H1 (cell line): ENCODE measurements at regions not wholly inside any gene's neighbourhood (a gene's known extent, or its start where the extent isn't known, plus 50 kb on each side); places are given as distances from the start of the nearest gene placed in this dataset.

Experiments used
- CTCF ChIA-PET: fragments of 300-600 bp; sonication (Branson Sonifier 250); formaldehyde crosslinking; loops from one replicate; lab custom pipeline; 2021; ENCODE audit not compliant: partially characterized antibody; lab: Charles Lee
- POLR2A ChIA-PET: fragments of 300-600 bp; sonication (Branson Sonifier 250); formaldehyde crosslinking; loops from one replicate; lab custom pipeline; 2021; ENCODE audit warnings: inconsistent platforms; ENCODE audit not compliant: partially characterized antibody; lab: Charles Lee
- DNase-seq, 2 experiments: peaks; one replicate each; pipeline versions ENCODE4 v3.0.0 to v3.0.0-alpha.2; 2010 to 2022; ENCODE audit warnings: low spot score in 2 of 2, low read depth in 1 of 2, mixed read lengths in 1 of 2
- FAIRE-seq: peaks from 2 replicates; lab custom pipeline; 2011; peaks lifted over from hg19 to GRCh38; lab: Jason Lieb, UNC
- H2AFZ ChIP-seq: 2 replicates; pipeline ENCODE4 v1.8.1; 2012; ENCODE audit warnings: low read length, inconsistent platforms
- H2AK5ac ChIP-seq: 2 replicates; pipeline ENCODE4 v1.6.1; 2013; ENCODE audit warnings: low read depth, low read length
- H2BK120ac ChIP-seq: replicated peaks from 2 replicates; pipeline ENCODE3; 2013; ENCODE audit warnings: low read depth, low read length, inconsistent platforms
- H2BK12ac ChIP-seq: 2 replicates; pipeline ENCODE4 v1.6.1; 2013; ENCODE audit warnings: low read depth, low read length
- H2BK15ac ChIP-seq: 2 replicates; pipeline ENCODE4 v1.6.1; 2013; ENCODE audit warnings: low read length
- H2BK20ac ChIP-seq: 2 replicates; pipeline ENCODE4 v1.6.1; 2013; ENCODE audit warnings: low read length
- H2BK5ac ChIP-seq: 2 replicates; pipeline ENCODE4 v1.6.1; 2013; ENCODE audit warnings: low read depth, low read length
- H3K14ac ChIP-seq: 2 replicates; pipeline ENCODE4 v1.6.1; 2013; ENCODE audit warnings: inconsistent platforms; ENCODE audit not compliant: insufficient read length
- H3K18ac ChIP-seq: 2 replicates; pipeline ENCODE4 v1.6.1; 2013; ENCODE audit warnings: low read length; ENCODE audit errors: extremely low read depth
- H3K23ac ChIP-seq: 2 replicates; pipeline ENCODE4 v1.6.1; 2013; ENCODE audit warnings: inconsistent platforms; ENCODE audit not compliant: insufficient read length
- H3K23me2 ChIP-seq: 2 replicates; pipeline ENCODE4 v1.6.1; 2013; ENCODE audit warnings: low read depth, low read length
- H3K27ac ChIP-seq: 2 replicates; pipeline ENCODE4 v1.6.1; 2011; ENCODE audit warnings: low read depth, low read length, inconsistent platforms
- H3K27me3 ChIP-seq, 4 experiments: replicated peaks in 1 of 4; 1 replicate in 1 of 4; 2 replicates in 3 of 4; pipeline versions ENCODE4 v1.6.1 to v1.8.1; 2011 to 2013; ENCODE audit warnings: low read length in 3 of 4, mild to moderate bottlenecking in 3 of 4, inconsistent platforms in 2 of 4, mixed read lengths in 2 of 4, moderate library complexity in 1 of 4; ENCODE audit not compliant: control insufficient read depth in 3 of 4, insufficient read depth in 3 of 4; ENCODE audit errors: extremely low read depth in 1 of 4
- H3K36me3 ChIP-seq, 4 experiments: 2 replicates each; pipeline versions ENCODE4 v1.6.1 to v1.8.1; 2011 to 2013; ENCODE audit warnings: mild to moderate bottlenecking in 4 of 4, low read length in 3 of 4, moderate library complexity in 2 of 4, control low read depth in 1 of 4, inconsistent platforms in 1 of 4; ENCODE audit not compliant: insufficient read depth in 4 of 4, control insufficient read depth in 2 of 4
- H3K4ac ChIP-seq: replicated peaks from 2 replicates; pipeline ENCODE3; 2013; ENCODE audit warnings: low read length, low read depth, mixed read lengths, inconsistent platforms; ENCODE audit not compliant: insufficient read length
- H3K4me1 ChIP-seq, 4 experiments: replicated peaks in 1 of 4; 1 replicate in 1 of 4; 2 replicates in 3 of 4; pipeline versions ENCODE4 v1.6.1 to v1.8.1; 2011 to 2013; ENCODE audit warnings: low read length in 3 of 4, inconsistent platforms in 2 of 4, mixed read lengths in 1 of 4; ENCODE audit not compliant: insufficient read depth in 4 of 4, control insufficient read depth in 3 of 4
- H3K4me2 ChIP-seq, 2 experiments: 2 replicates each; pipeline versions ENCODE4 v1.6.1 to v1.8.1; 2011 to 2013; ENCODE audit warnings: low read depth in 2 of 2, low read length in 2 of 2, control low read depth in 1 of 2, inconsistent platforms in 1 of 2, mild to moderate bottlenecking in 1 of 2; ENCODE audit not compliant: insufficient read depth in 1 of 2
- H3K4me3 ChIP-seq, 4 experiments: fragments of 200-600, 300-600 bp in 1 of 4; sonication (generic), shearing (Covaris generic), sonication (Bioruptor Twin) in 1 of 4; 2 replicates each; pipeline versions ENCODE4 v1.5.1 to v1.8.1; 2011 to 2016; ENCODE audit warnings: low read length in 4 of 4, low read depth in 3 of 4, control low read depth in 2 of 4, inconsistent platforms in 2 of 4, mild to moderate bottlenecking in 2 of 4, mixed read lengths in 1 of 4, moderate library complexity in 1 of 4; ENCODE audit not compliant: insufficient read depth in 2 of 4; ENCODE audit errors: extremely low read depth in 1 of 4
- H3K56ac ChIP-seq: replicated peaks from 2 replicates; pipeline ENCODE3; 2013; ENCODE audit warnings: low read depth, mild to moderate bottlenecking, mixed read lengths, low read length, inconsistent platforms; ENCODE audit not compliant: insufficient read length
- H3K79me1 ChIP-seq: 2 replicates; pipeline ENCODE4 v1.6.1; 2013; ENCODE audit warnings: low read depth, low read length, control low read depth
- H3K79me2 ChIP-seq, 2 experiments: 2 replicates each; pipeline versions ENCODE4 v1.6.1 to v1.8.1; 2012 to 2013; ENCODE audit warnings: low read length in 2 of 2, mild to moderate bottlenecking in 2 of 2, inconsistent platforms in 1 of 2; ENCODE audit not compliant: insufficient read depth in 2 of 2, control insufficient read depth in 1 of 2
- H3K9ac ChIP-seq, 4 experiments: replicated peaks in 1 of 4; 1 replicate in 1 of 4; 2 replicates in 3 of 4; pipeline versions ENCODE4 v1.6.1 to v1.8.1; 2011 to 2013; ENCODE audit warnings: low read depth in 3 of 4, low read length in 3 of 4, control low read depth in 2 of 4, mild to moderate bottlenecking in 2 of 4, moderate library complexity in 2 of 4, inconsistent platforms in 1 of 4; ENCODE audit errors: extremely low read depth in 1 of 4
- H3K9me3 ChIP-seq, 2 experiments: 2 replicates each; pipeline versions ENCODE4 v1.6.1 to v1.8.1; 2012 to 2013; ENCODE audit warnings: mild to moderate bottlenecking in 2 of 2, moderate library complexity in 2 of 2, control low read depth in 1 of 2, inconsistent platforms in 1 of 2, low read depth in 1 of 2, low read length in 1 of 2, mixed read lengths in 1 of 2; ENCODE audit not compliant: insufficient read depth in 2 of 2
- H4K20me1 ChIP-seq, 2 experiments: replicated peaks in 1 of 2; 2 replicates each; pipeline versions ENCODE3 to v1.8.1; 2011 to 2013; ENCODE audit warnings: inconsistent platforms in 2 of 2, low read length in 2 of 2, mild to moderate bottlenecking in 1 of 2; ENCODE audit not compliant: insufficient read depth in 2 of 2, control insufficient read depth in 1 of 2
- H4K5ac ChIP-seq: 2 replicates; pipeline ENCODE4 v1.6.1; 2013; ENCODE audit warnings: low read length, low read depth, mixed read lengths, inconsistent platforms; ENCODE audit not compliant: insufficient read length
- H4K8ac ChIP-seq: 2 replicates; pipeline ENCODE4 v1.8.0; 2013; ENCODE audit warnings: mild to moderate bottlenecking, moderate library complexity, low read length, inconsistent platforms; ENCODE audit not compliant: insufficient read depth; ENCODE audit errors: extremely low read depth
- H4K91ac ChIP-seq: replicated peaks from 2 replicates; pipeline ENCODE3; 2013; ENCODE audit warnings: low read length, mixed read lengths, inconsistent platforms; ENCODE audit not compliant: insufficient read length
- ATF2 ChIP-seq: IDR thresholded peaks from 2 replicates; pipeline ENCODE4 v1.6.1; 2012; ENCODE audit warnings: low read length, inconsistent platforms
- BACH1 ChIP-seq: IDR thresholded peaks from 2 replicates; pipeline ENCODE4 v1.6.1; 2012; ENCODE audit warnings: low read length, improper control_type of control experiment
- BRCA1 ChIP-seq: IDR thresholded peaks from 2 replicates; pipeline ENCODE4 v1.6.1; 2012; ENCODE audit warnings: low read depth, low read length, improper control_type of control experiment
- HDAC2 ChIP-seq, 2 experiments: fragments of 300-600 bp in 1 of 2; sonication (generic) in 1 of 2; IDR thresholded peaks; 2 replicates each; pipeline ENCODE4 v1.6.1; 2011 to 2012; ENCODE audit warnings: low read depth in 2 of 2, low read length in 2 of 2, mild to moderate bottlenecking in 2 of 2, moderate library complexity in 2 of 2, borderline replicate concordance in 1 of 2, inconsistent platforms in 1 of 2
- POLR2AphosphoS5 ChIP-seq: IDR thresholded peaks from 2 replicates; pipeline ENCODE4 v1.6.1; 2011; ENCODE audit warnings: low read depth, low read length
- RAD21 ChIP-seq, 2 experiments: IDR thresholded peaks in 1 of 2; conservative IDR thresholded peaks in 1 of 2; 2 replicates each; pipeline ENCODE4 v1.6.1; 2011; ENCODE audit warnings: low read depth in 2 of 2, low read length in 2 of 2, improper control_type of control experiment in 1 of 2, inconsistent platforms in 1 of 2, mild to moderate bottlenecking in 1 of 2, moderate library complexity in 1 of 2
- RBBP5 ChIP-seq: IDR thresholded peaks from 2 replicates; pipeline ENCODE4 v1.7.1; 2012; ENCODE audit warnings: low read depth, mild to moderate bottlenecking, inconsistent platforms, low read length, moderate library complexity, borderline replicate concordance
- SAP30 ChIP-seq: fragments of 300-600 bp; sonication (generic); IDR thresholded peaks from 2 replicates; pipeline ENCODE4 v1.7.1; 2012; ENCODE audit warnings: low read length, moderate library complexity, mild to moderate bottlenecking, inconsistent platforms; ENCODE audit not compliant: insufficient read depth, insufficient replicate concordance
- SP1 ChIP-seq: IDR thresholded peaks from 2 replicates; pipeline ENCODE4 v1.6.1; 2011; ENCODE audit warnings: low read depth, low read length
- SP2 ChIP-seq: IDR thresholded peaks from 2 replicates; pipeline ENCODE4 v1.6.1; 2012; ENCODE audit warnings: mild to moderate bottlenecking, low read length, inconsistent platforms
- TAF7 ChIP-seq: optimal IDR thresholded peaks from 2 replicates; pipeline ENCODE3; 2011; ENCODE audit warnings: low read depth, mild to moderate bottlenecking, inconsistent platforms, low read length, moderate library complexity, borderline replicate concordance
- TCF12 ChIP-seq: IDR thresholded peaks from 2 replicates; pipeline ENCODE4 v1.6.1; 2011; ENCODE audit warnings: low read depth, mild to moderate bottlenecking, low read length
- USF2 ChIP-seq: IDR thresholded peaks from 2 replicates; pipeline ENCODE4 v1.6.1; 2011; ENCODE audit warnings: low read length, improper control_type of control experiment

- no peaks in the 10 kb centered on the region for H3K36me3 ChIP-seq
- no peaks in the 10 kb centered on the region for H3K27me3 ChIP-seq
- no peaks in the 10 kb centered on the region for H3K79me1 ChIP-seq
- no peak overlapping the region for H3K14ac ChIP-seq
- no peaks in the 10 kb centered on the region for H3K4me1 ChIP-seq
- no peak overlapping the region for H3K4me2 ChIP-seq
- no peak overlapping the region for H3K18ac ChIP-seq
- H2BK5ac ChIP-seq, result no peak overlapping the region
- no peaks in the 10 kb centered on the region for H3K23me2 ChIP-seq
- H3K4me3 ChIP-seq, result no peak overlapping the region
- H2BK120ac ChIP-seq, result no peak overlapping the region
- no peak for FAIRE-seq
- no peak overlapping the region for H2AFZ ChIP-seq
- no peak overlapping the region for H2BK15ac ChIP-seq
- H4K5ac ChIP-seq, result no peak overlapping the region
- no peaks in the 10 kb centered on the region for H3K79me2 ChIP-seq
- H2BK20ac ChIP-seq, result no peak overlapping the region
- no peak overlapping the region for H4K8ac ChIP-seq
- H4K91ac ChIP-seq, result no peak overlapping the region
- POLR2A ChIA-PET, result no interaction called here
- no peak overlapping the region for H3K4ac ChIP-seq
- no peak overlapping the region for H2BK12ac ChIP-seq
- no peak overlapping the region for H2AK5ac ChIP-seq
- H3K9ac ChIP-seq, result no peak overlapping the region
- no peaks in the 10 kb centered on the region for H3K9me3 ChIP-seq
- H4K20me1 ChIP-seq, result no peaks in the 10 kb centered on the region
- no peak for DNase-seq
- CTCF ChIA-PET, result interaction anchor here (0.6 to 1.3 kb wide), 3 partner anchors 8 to 218 kb away, joined by 3 to 5 read pairs (median 3); no protein-coding TSS in a partner anchor
- no peak overlapping the region for H3K23ac ChIP-seq
- H3K56ac ChIP-seq, result no peak overlapping the region
- H3K27ac ChIP-seq, result no peak overlapping the region
- no peak for TF ChIP-seq BACH1
- TF ChIP-seq RAD21 (IDR thresholded peaks at IDR 0.05 in 1 of 2, conservative IDR thresholded peaks at IDR 0.05 in 1 of 2; ENCODE audit: low read depth in 2 of 2, low read length in 2 of 2), result no peak
- TF ChIP-seq HDAC2 (IDR thresholded peaks at IDR 0.05; ENCODE audit: borderline replicate concordance in 1 of 2, low read depth in 2 of 2, low read length in 2 of 2), result no peak
- TF ChIP-seq SP2, result no peak
- TF ChIP-seq BRCA1, result no peak
- no peak for TF ChIP-seq USF2
- TF ChIP-seq RBBP5, result no peak
- TF ChIP-seq TCF12, result no peak
- TF ChIP-seq SP1, result no peak
- no peak for TF ChIP-seq POLR2AphosphoS5
- TF ChIP-seq ATF2, result no peak
- no peak for TF ChIP-seq SAP30
- TF ChIP-seq TAF7, result no peak
Measured at GRCh38 chr11:106495046-106495445, 417.6 kb downstream of the AASDHPPT start.
